GM21717 (cell line): ENCODE measurements at regions not wholly inside any gene's neighbourhood (a gene's known extent, or its start where the extent isn't known, plus 50 kb on each side); places are given as distances from the start of the nearest gene placed in this dataset.

Source experiments
- ATAC-seq: cut with Tn5 transposase; IDR thresholded peaks from one replicate; pipeline ENCODE4 v1.9.1; 2021; ENCODE audit warnings: mild to moderate bottlenecking, moderate library complexity; ENCODE audit not compliant: unreplicated experiment

GRCh38 chr2:56099963-56100362 is 83.8 kb upstream of the CCDC85A start:
- ATAC-seq = no peak

DNA sequence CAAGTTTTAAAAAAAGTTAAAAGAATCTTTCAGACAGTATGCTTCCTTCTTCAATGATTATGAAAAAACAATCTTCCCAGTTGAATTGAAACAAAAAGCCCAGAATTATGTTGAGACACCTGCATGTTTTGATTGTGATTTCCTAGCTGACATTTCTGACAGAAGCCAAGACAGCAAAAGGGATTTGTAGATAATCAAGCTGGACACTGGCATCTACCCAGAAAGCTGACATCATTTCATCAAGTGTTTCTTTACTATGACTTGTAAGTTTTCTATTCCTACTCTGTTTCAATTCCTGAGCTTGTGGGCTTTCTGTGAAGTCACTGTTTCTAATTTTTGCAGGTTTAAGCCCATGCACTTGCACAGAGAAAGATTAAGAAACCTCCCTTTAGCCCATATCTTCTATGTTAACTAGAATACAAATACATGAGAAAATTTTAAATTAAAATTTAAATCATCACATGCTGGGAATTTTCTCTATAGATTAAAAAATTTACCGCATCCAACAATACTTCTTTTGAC is 82.9 kb upstream of the CCDC85A start:
- ATAC-seq = no peak

DNA sequence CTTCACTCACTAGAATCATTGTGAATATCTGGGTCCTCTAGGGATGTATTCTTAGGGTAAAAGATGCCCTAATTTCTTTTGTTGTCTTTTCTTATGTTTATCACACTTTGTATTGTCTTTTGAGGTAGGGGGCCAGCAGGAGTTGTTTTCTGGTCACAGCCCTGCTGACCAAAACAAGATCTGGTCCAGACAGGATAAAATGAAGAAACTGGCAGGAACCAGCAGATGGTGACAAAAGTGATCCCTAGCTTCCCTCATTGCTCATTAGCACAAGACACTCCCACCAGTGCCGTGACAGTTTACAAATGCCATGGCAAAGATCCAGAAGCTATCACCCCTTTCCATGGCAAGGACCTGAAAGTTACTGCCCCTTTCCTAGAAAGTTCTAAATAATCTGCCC is 81.7 kb upstream of the CCDC85A start:
- no peak for ATAC-seq

DNA sequence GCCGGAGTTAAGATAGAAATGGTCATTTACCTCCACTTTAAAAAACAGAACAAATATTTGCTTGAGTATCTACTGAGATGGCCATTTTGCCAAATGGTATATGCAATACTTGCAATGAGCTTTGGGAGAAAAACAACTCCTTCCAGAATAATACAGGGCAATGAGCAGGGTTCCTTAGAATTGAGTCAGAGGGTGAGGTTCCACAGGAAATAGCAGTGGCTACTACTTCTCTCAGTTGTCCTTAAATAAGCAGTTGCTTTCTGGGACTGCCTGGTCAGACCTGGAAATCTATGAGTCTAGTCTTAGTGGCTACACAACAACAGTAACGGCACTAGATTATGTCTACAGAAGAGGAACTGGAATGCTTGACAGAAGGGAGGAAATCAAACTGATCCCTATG is 80.9 kb upstream of the CCDC85A start:
- ATAC-seq = no peak

GRCh38 chr2:56104962-56105361 is 78.8 kb upstream of the CCDC85A start:
- no peak for ATAC-seq

- ATAC-seq = no peak
Observed at GRCh38 chr2:56107502-56108220, 76.1 kb upstream of the CCDC85A start.

DNA sequence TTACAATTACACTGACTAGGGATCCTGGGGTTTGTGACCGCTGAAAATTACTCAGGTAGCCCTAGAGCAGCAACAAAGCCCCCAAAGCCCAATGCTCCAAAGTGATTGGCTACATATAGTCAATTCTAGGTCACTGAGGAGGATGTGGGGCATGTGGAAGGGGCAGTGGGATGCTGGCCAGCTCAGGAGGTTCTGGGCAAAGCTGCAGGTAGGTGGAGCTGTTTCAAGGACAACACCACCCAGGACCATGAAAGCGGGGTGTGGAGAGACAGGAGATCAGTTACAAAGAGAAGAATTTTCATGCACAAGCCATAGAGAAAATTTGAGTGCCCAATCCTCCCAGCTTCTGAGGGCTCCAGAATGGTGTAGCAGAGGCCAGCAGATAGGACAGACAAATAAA is 75.0 kb upstream of the CCDC85A start:
- no peak for ATAC-seq

GRCh38 chr2:56109994-56110393 is 73.8 kb upstream of the CCDC85A start:
- no peak for ATAC-seq

GRCh38 chr2:56113382-56113975 is 70.3 kb upstream of the CCDC85A start:
- no peak for ATAC-seq

DNA sequence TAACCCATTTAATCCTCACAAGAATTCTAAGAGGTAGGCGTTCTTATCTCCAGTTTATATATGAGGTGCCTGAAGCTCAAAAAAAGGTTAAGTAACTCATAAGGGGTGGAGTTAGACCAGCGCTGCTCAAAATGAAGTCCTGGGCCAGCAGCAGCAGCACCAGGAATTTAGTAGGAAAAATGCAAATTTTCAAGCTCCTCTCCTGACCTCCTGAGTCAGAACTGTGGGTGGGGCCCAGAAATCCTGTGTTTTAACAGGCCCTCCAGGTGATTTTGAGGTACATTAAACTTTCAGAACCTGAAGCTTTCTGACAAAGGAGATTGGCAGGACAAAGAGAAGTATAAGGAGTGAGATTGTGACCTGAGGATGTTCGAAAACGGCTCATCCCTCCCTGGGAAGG is 66.0 kb upstream of the CCDC85A start:
- no peak for ATAC-seq

GRCh38 chr2:56118474-56118873 is 65.3 kb upstream of the CCDC85A start:
- no peak for ATAC-seq

DNA sequence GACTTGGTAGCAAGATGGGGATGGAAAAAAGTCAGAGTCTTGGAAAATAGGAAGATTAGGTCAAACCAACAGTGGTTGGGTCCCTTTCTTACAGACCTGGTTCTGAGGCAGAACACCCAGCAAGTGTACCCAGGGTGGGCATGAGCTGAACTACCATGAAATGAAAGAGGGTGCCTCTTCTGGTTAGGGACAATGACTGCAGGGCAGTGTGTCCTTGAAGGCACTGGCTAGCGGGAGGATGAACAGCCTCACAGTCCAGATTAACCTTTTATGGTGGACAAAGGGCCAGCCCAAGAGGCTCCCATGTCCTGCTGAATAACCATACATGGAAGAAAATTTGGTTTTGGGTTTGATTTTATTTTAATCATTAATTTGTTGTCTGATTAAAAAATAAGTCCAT is 61.8 kb upstream of the CCDC85A start:
- ATAC-seq = no peak

DNA sequence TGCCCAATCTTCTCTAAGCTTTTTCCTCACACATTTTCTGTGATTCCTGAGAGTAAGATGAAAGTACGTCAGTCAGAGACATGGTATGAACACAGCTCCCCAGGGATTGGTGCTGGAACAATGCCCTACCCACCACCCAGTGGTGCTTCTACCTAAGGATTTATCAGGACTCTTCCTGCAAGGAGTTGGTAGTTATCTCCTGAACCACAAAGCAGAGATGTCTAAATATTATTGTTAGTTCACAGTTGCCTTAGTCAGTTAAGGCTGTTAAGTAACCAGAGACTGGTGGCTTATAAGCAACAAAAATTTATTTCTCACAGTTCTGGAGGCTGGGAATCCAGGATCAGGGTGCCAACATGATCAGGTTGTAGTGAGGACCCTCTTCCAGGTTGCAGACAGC is 60.3 kb upstream of the CCDC85A start:
- ATAC-seq = no peak

GRCh38 chr2:56127010-56127409 is 56.8 kb upstream of the CCDC85A start:
- no peak for ATAC-seq

DNA sequence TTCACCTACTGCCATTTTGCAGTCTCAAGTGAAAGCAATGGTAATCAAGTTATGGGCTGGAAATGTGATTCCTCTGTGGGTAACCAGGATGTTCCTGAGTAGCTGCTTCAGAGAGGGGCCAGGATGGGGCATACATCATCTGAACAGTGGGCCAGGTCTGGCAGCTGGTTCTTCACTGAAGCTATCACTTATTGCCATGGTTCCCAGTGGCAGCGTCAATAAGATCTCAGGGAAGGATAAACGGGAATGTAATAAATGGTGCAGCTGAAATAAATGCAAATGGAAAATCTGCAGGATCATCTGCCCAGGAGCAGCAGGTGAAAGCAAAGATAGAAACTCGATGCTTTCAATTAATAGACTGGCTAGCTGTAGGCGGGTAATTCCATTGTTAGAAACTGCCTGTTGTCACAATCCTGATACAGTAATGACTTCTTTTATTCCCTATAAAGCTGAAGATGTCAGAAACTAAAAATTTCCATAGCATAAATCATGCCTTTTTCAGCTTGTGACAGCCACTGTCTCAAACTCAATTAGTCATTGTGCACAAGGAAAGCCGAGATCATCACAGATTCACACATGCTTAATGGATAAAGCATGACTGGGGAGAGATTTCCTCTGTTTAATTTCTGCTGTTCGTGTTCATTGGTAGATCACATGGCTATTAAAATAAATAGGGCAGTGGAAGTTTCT is 56.2 kb upstream of the CCDC85A start:
- no peak for ATAC-seq

DNA sequence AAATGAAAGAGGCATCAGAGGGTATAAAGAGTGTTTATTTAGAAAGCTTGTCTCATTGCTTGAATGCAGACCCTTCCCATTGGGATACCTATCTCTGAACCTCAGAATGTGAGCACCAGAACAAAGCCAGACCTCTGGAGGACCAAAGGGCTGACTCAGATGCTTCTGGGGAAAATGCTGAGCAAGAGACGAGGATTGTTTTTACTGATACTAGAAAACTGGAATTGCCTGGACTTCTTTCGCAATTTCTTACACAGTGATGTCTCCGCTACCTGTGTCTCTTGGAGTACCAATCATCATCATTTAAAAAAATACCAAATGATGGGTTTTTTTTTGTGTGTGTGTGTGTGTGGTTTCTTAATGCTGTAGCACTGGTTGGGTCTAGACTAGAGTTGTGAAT is 55.6 kb upstream of the CCDC85A start:
- no peak for ATAC-seq

DNA sequence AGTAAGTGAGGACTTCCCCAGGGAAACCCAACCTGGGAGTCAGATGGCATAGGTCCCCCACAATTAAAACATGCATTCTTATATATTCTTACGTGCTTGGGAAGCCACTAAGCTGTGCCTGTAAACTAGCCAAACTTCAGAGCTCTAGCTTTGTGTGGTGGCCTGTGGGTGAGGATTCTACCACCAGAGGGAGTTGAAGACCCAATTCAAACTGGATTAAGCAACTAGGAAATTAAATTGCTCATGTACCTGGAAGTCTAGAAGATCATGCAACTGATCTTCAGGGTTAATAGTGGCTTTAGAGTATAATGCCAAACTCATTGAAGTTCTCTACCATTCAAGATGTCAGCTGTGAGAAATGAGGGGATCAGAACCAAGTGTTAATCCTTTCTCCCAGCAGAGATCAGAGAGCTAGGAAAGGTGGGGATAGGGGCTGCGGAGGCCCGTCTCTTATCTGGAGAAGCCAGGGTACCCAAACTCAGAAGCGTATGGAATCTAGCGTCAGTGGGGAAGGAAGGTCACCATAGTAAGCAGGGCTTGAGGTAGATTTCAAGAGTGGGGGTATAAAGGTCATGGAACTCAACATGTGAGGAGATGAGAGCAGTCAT is 53.2 kb upstream of the CCDC85A start:
- ATAC-seq = no peak

- peak; percentile 47 for ATAC-seq
Observed at GRCh38 chr2:56132138-56132537, 51.7 kb upstream of the CCDC85A start.

DNA sequence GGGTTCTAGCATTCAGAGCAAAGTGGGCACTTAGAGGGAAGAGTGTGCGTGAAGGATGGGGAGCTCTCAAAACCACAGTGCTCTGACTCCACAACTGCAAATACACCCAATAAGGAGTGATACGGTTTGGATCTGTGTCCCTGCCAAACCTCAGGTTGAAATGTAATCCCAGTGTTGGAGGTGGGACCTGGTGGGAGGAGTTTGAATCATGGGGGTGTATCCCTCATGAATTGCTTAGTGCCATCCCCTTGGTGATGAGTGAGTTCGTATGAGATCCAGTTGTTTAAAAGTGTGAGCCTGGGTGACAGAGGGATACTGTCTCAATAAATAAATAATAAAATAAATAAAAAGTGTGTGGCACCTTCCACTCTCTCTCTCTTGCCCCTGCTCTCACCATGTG is 50.3 kb upstream of the CCDC85A start:
- ATAC-seq = no peak

DNA sequence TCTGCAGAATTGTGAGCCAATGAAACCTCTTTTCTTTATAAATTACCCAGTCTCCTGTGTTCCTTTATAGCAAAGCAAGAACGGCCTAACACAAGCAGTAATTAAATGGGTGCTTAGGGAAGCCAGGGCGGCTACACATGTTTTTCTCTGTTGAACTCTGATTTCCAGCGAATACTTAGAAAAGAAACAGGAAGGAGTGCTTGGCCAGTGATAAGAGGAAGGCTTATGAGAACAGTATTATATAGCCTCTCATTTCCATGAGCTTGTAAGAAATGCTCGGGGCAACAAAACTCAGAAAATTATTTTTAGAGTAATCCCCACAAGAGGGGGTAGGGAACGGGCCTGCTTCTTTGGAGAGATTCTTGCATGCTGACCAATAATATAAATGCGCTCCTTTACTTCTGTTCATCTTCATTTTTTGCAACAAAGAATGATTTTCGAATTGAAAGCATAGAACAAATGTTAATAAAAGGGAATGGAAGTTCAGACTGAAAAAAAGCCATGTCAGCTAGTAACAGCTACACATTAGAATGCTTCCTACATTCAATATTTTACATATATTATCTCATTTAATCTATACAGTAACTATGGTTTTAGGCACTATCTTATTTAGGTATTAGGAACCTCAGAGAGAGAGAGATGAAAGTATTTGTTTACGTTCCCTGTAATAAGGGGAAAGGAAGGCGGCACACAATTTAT is 49.7 kb upstream of the CCDC85A start:
- ATAC-seq = no peak
